NB4 (cell line): ENCODE measurements at regions not wholly inside any gene's neighbourhood (a gene's known extent, or its start where the extent isn't known, plus 50 kb on each side); places are given as distances from the start of the nearest gene placed in this dataset.

Experiments used
- MYC ChIP-seq: IDR thresholded peaks from 2 replicates; pipeline ENCODE4 v1.6.1; 2011; ENCODE audit warnings: low read depth, low read length
- POLR2A ChIP-seq: IDR thresholded peaks from 2 replicates; pipeline ENCODE4 v1.6.1; 2011; ENCODE audit warnings: mild to moderate bottlenecking; ENCODE audit not compliant: insufficient read length; ENCODE audit errors: extremely low read depth
- TF ChIP-seq, protein P1 (sequence below): IDR thresholded peaks from one replicate; pipeline ENCODE4 v1.5.1; 2012; ENCODE audit warnings: low read depth, low read length
- TF ChIP-seq, protein P2 (sequence below): IDR thresholded peaks from 2 replicates; pipeline ENCODE4 v1.6.1; 2011; ENCODE audit warnings: low read depth, low read length

DNA sequence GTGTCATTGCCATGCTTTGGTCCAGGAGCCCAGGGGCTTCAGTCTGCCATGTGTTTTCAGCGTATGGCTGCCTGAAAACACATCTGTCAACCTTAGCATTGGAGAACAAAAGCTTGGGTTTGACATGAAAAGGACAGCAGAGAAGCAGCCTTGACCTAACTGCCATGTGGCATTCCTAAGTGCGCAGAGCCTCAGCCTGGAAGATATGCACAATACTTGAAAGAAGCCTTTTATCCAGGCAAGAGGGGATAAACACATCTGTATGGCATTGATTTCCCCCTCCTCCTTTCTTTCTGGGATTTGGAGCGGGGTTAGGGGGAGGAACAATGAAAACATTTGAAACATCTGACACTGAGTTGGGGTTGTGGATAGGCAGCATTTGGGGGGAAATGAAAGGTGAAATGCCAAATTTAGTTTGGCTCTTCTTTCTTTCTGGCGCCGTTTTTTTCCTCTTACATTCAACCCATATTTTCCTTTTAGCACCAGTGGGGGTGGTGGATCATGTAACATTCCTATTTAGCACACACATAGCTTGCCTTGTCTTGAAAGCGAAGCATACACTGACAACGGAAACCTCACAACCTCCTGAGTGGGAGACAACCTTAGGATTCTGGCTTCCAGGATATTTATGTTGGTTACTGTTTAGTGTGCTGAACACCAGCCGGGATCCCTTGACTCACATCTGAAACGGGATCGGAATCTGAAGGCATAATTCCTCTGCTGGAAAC, 177.0 kb downstream of the C12orf75 start:
- TF ChIP-seq, protein P1, sequence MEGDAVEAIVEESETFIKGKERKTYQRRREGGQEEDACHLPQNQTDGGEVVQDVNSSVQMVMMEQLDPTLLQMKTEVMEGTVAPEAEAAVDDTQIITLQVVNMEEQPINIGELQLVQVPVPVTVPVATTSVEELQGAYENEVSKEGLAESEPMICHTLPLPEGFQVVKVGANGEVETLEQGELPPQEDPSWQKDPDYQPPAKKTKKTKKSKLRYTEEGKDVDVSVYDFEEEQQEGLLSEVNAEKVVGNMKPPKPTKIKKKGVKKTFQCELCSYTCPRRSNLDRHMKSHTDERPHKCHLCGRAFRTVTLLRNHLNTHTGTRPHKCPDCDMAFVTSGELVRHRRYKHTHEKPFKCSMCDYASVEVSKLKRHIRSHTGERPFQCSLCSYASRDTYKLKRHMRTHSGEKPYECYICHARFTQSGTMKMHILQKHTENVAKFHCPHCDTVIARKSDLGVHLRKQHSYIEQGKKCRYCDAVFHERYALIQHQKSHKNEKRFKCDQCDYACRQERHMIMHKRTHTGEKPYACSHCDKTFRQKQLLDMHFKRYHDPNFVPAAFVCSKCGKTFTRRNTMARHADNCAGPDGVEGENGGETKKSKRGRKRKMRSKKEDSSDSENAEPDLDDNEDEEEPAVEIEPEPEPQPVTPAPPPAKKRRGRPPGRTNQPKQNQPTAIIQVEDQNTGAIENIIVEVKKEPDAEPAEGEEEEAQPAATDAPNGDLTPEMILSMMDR, result no peak
- TF ChIP-seq, protein P2, sequence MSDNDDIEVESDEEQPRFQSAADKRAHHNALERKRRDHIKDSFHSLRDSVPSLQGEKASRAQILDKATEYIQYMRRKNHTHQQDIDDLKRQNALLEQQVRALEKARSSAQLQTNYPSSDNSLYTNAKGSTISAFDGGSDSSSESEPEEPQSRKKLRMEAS, result no peak
- no peak for TF ChIP-seq POLR2A
- no peak for TF ChIP-seq MYC
